ENCODE measurements at regions not wholly inside any gene's neighbourhood (a gene's known extent, or its start where the extent isn't known, plus 50 kb on each side); places are given as distances from the start of the nearest gene placed in this dataset.

- TF ChIP-seq CTCF (IDR thresholded peaks at IDR 0.05) (no peak), POLR2A (IDR thresholded peaks at IDR 0.05) (no peak)
Observed at GRCh38 chr2:181357979-181358378, 99.2 kb upstream of the ITGA4 start.
